Neural cell (in vitro differentiated cells): ENCODE measurements at regions not wholly inside any gene's neighbourhood (a gene's known extent, or its start where the extent isn't known, plus 50 kb on each side); places are given as distances from the start of the nearest gene placed in this dataset.

Experiments
- CTCF ChIP-seq: fragments of 450-650 bp; IDR thresholded peaks from 2 replicates; pipeline ENCODE4 v1.5.1; 2014; ENCODE audit warnings: antibody characterized with exemption, mild to moderate bottlenecking, moderate library complexity; ENCODE audit not compliant: poor library complexity, severe bottlenecking
- EP300 ChIP-seq: fragments of 450-650 bp; conservative IDR thresholded peaks from 2 replicates; pipeline ENCODE4 v1.6.1; 2014; ENCODE audit warnings: antibody characterized with exemption, mild to moderate bottlenecking, moderate library complexity; ENCODE audit not compliant: poor library complexity, severe bottlenecking
- POLR2AphosphoS5 ChIP-seq: IDR thresholded peaks from 2 replicates; pipeline ENCODE4 v1.6.1; 2012
- RAD21 ChIP-seq: fragments of 450-650 bp; conservative IDR thresholded peaks from 2 replicates; pipeline ENCODE4 v1.6.1; 2014; ENCODE audit warnings: antibody characterized with exemption, mild to moderate bottlenecking, moderate library complexity

GRCh38 chr12:83321971-83322370 lies 635.3 kb downstream of the TMTC2 start:
- TF ChIP-seq CTCF: no peak
- TF ChIP-seq RAD21: no peak
- no peak for TF ChIP-seq POLR2AphosphoS5
- TF ChIP-seq EP300: no peak
